ENCODE measurements at regions not wholly inside any gene's neighbourhood (a gene's known extent, or its start where the extent isn't known, plus 50 kb on each side); places are given as distances from the start of the nearest gene placed in this dataset.

DNA sequence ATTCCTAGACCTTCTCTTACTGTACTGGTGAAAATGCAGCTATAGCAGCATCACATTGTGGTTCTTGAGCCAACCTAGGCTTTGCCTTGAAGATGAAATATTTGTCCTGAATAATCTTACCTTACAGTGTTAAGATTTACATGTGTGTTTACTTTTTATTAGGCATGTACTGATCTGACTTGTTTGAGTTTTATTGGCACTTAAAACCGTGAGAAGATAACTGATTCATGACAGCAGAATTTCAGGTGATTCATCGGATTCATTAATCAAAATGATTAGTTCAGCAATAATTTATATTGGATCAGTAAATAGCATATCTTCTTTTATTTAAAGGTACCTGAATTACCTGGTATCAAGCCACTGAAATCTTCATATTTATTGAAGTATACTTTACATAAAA lies 296.3 kb downstream of the KLF5 start:
- no peak for TF ChIP-seq PATZ1 (CRISPR knock-in tag; IDR thresholded peaks at IDR 0.05; ENCODE audit: borderline replicate concordance)
- no peak for TF ChIP-seq OSR1 (CRISPR knock-in tag; IDR thresholded peaks at IDR 0.05)
- no peak for TF ChIP-seq CSDC2 (CRISPR knock-in tag; IDR thresholded peaks at IDR 0.05)
- no peak for TF ChIP-seq TOX (CRISPR knock-in tag; IDR thresholded peaks at IDR 0.05; ENCODE audit: borderline replicate concordance)
- TF ChIP-seq, protein P1, sequence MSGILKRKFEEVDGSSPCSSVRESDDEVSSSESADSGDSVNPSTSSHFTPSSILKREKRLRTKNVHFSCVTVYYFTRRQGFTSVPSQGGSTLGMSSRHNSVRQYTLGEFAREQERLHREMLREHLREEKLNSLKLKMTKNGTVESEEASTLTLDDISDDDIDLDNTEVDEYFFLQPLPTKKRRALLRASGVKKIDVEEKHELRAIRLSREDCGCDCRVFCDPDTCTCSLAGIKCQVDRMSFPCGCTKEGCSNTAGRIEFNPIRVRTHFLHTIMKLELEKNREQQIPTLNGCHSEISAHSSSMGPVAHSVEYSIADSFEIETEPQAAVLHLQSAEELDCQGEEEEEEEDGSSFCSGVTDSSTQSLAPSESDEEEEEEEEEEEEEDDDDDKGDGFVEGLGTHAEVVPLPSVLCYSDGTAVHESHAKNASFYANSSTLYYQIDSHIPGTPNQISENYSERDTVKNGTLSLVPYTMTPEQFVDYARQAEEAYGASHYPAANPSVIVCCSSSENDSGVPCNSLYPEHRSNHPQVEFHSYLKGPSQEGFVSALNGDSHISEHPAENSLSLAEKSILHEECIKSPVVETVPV (CRISPR knock-in tag; IDR thresholded peaks at IDR 0.05) = no peak
- TF ChIP-seq ZFP30 (CRISPR knock-in tag; IDR thresholded peaks at IDR 0.05) = no peak
- no peak for TF ChIP-seq ARNTL (CRISPR knock-in tag; IDR thresholded peaks at IDR 0.05; ENCODE audit: borderline replicate concordance, low read depth)
- TF ChIP-seq RARB (CRISPR knock-in tag; IDR thresholded peaks at IDR 0.05) = no peak
- TF ChIP-seq ZFP3 (CRISPR knock-in tag; IDR thresholded peaks at IDR 0.05) = no peak
- no peak for TF ChIP-seq ZC3H10 (CRISPR knock-in tag; IDR thresholded peaks at IDR 0.05)
